ENCODE measurements at regions not wholly inside any gene's neighbourhood (a gene's known extent, or its start where the extent isn't known, plus 50 kb on each side); places are given as distances from the start of the nearest gene placed in this dataset.

DNA sequence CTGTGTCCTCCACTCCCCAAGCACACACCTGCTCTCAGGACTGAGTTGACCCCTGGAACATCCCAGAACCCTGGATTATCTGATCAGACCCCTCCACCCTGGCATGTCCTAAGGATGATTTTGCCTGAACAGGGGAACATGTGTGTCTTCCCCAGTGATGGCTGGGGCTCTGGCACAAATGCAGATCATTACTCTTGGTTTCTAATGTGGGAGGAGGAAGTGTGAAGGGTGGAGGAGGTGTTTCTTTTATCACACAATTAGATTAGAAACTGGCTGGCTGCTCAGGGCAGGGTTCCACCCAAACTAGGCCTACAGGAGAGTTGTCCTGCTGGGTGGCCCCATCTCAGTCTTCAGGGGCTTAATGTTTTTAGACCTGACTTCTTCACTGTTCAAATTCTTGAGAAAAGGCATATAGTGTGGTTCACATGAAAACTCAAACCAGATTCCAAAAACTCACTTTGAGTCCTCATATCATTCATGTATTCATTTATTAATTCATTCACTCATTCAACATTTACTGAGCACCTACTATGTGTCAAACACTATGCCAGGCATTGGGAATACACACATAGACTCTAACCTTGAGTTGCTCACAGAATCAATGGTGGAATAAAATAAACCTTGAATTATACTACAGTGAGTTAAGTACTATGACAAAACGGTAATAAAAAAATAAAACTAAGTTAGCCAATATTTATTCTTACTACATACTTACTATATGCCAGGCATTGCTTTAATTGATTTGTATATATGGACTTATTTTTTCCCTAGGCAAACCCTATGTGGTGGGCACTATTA is 221.8 kb upstream of the JUN start:
- no peaks in the 10 kb centered on the region for H3K9me3 ChIP-seq (ENCODE audit: control insufficient read depth, insufficient read depth, low read depth, low read length)
- in situ Hi-C loops (cut with HindIII; ENCODE audit: low pct_unique_long_range_greater_than_20kb, low sequenced_read_pairs) (no loop called here), intact Hi-C loops (cut with micrococcal nuclease; ENCODE audit: unreplicated experiment) (no loop called here)
- H3K27me3 ChIP-seq (ENCODE audit: control insufficient read depth, insufficient read depth, low read length): no peaks in the 10 kb centered on the region
- CTCF ChIA-PET: no interaction called here
- no peak for DNase-seq (ENCODE audit: low read depth, low spot score)
- BruUV-seq (replicated peaks): no TSS peak
- no peaks in the 10 kb centered on the region for H3K36me3 ChIP-seq (ENCODE audit: control insufficient read depth, insufficient read depth, low read length)
- TF ChIP-seq CTCF (IDR thresholded peaks at IDR 0.05) (no peak), TCF7L2 (IDR thresholded peaks at IDR 0.05; ENCODE audit: low read depth, low read length) (no peak), POLR2AphosphoS5 (IDR thresholded peaks at IDR 0.05; ENCODE audit: low read depth, low read length) (no peak), SIN3A (IDR thresholded peaks at IDR 0.05; ENCODE audit: borderline replicate concordance, insufficient read depth, low read depth, low read length) (no peak)
- TF ChIP-seq, protein P1, sequence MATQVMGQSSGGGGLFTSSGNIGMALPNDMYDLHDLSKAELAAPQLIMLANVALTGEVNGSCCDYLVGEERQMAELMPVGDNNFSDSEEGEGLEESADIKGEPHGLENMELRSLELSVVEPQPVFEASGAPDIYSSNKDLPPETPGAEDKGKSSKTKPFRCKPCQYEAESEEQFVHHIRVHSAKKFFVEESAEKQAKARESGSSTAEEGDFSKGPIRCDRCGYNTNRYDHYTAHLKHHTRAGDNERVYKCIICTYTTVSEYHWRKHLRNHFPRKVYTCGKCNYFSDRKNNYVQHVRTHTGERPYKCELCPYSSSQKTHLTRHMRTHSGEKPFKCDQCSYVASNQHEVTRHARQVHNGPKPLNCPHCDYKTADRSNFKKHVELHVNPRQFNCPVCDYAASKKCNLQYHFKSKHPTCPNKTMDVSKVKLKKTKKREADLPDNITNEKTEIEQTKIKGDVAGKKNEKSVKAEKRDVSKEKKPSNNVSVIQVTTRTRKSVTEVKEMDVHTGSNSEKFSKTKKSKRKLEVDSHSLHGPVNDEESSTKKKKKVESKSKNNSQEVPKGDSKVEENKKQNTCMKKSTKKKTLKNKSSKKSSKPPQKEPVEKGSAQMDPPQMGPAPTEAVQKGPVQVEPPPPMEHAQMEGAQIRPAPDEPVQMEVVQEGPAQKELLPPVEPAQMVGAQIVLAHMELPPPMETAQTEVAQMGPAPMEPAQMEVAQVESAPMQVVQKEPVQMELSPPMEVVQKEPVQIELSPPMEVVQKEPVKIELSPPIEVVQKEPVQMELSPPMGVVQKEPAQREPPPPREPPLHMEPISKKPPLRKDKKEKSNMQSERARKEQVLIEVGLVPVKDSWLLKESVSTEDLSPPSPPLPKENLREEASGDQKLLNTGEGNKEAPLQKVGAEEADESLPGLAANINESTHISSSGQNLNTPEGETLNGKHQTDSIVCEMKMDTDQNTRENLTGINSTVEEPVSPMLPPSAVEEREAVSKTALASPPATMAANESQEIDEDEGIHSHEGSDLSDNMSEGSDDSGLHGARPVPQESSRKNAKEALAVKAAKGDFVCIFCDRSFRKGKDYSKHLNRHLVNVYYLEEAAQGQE (IDR thresholded peaks at IDR 0.05; ENCODE audit: insufficient read depth in 1 of 2, low read depth in 2 of 2, low read length in 1 of 2): no peak
- H3K4me1 ChIP-seq (ENCODE audit: control insufficient read depth, insufficient read depth, low read length): no peaks in the 10 kb centered on the region
- no peak for ATAC-seq
- H3K4me3 ChIP-seq (ENCODE audit: low read depth in 2 of 2, low read length in 2 of 2): no peak overlapping the region
- no peak overlapping the region for H3K27ac ChIP-seq (ENCODE audit: low read length)
- POLR2A ChIA-PET: no interaction called here

DNA sequence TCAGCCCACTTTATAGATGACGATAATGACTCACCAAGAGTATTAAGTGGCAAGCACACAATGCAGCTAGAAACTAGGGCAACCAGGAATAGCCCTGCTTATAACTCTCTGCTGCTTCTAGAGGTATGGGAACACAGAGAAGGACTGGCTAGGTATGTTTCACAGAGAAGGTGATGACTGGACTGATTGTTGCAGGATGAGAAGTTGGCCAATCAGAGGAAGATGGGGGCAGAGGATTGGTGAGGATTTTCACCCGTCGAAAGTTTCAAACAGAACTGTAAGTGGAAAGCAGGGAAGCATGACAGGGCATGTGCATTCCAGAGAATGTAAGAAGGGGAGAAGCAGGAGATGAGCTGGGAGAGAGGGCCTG is 222.4 kb upstream of the JUN start:
- Histone ChIP-seq H3K27me3 (ENCODE audit: control insufficient read depth, insufficient read depth, low read length) (no peaks in the 10 kb centered on the region), H3K4me3 (ENCODE audit: low read depth in 2 of 2, low read length in 2 of 2) (no peak overlapping the region), H3K9me3 (ENCODE audit: control insufficient read depth, insufficient read depth, low read depth, low read length) (no peaks in the 10 kb centered on the region), H3K4me1 (ENCODE audit: control insufficient read depth, insufficient read depth, low read length) (no peaks in the 10 kb centered on the region; the same call in 1 of the 2 replicates), H3K36me3 (ENCODE audit: control insufficient read depth, insufficient read depth, low read length) (no peaks in the 10 kb centered on the region), H3K27ac (ENCODE audit: low read length) (no peak overlapping the region)
- ChIA-PET CTCF (no interaction called here), POLR2A (no interaction called here)
- no TSS peak for BruUV-seq (replicated peaks)
- intact Hi-C loops (cut with micrococcal nuclease; ENCODE audit: unreplicated experiment) (no loop called here), in situ Hi-C loops (cut with HindIII; ENCODE audit: low pct_unique_long_range_greater_than_20kb, low sequenced_read_pairs) (no loop called here)
- no peak for ATAC-seq
- DNase-seq (ENCODE audit: low read depth, low spot score): no peak
- TF ChIP-seq, protein P1 (IDR thresholded peaks at IDR 0.05; ENCODE audit: insufficient read depth in 1 of 2, low read depth in 2 of 2, low read length in 1 of 2): no peak
- TF ChIP-seq SIN3A (IDR thresholded peaks at IDR 0.05; ENCODE audit: borderline replicate concordance, insufficient read depth, low read depth, low read length) (no peak), POLR2AphosphoS5 (IDR thresholded peaks at IDR 0.05; ENCODE audit: low read depth, low read length) (no peak), CTCF (IDR thresholded peaks at IDR 0.05) (no peak), TCF7L2 (IDR thresholded peaks at IDR 0.05; ENCODE audit: low read depth, low read length) (no peak)
